ENCODE measurements at regions not wholly inside any gene's neighbourhood (a gene's known extent, or its start where the extent isn't known, plus 50 kb on each side); places are given as distances from the start of the nearest gene placed in this dataset.

GRCh38 chr13:78102741-78103140 is 184.1 kb upstream of the EDNRB start:
- TF ChIP-seq CTCF (IDR thresholded peaks at IDR 0.05), result no peak
- no peak for TF ChIP-seq POLR2A (IDR thresholded peaks at IDR 0.05)
